RWPE2 (cell line): ENCODE measurements at regions not wholly inside any gene's neighbourhood (a gene's known extent, or its start where the extent isn't known, plus 50 kb on each side); places are given as distances from the start of the nearest gene placed in this dataset.

ENCODE experiments used
- ATAC-seq: fragments of 200-7000 bp; cut with Tn5 transposase; 3 replicates; pipeline ENCODE4 v1.9.1; 2021; ENCODE audit warnings: low read depth
- DNase-seq: peaks from one replicate; pipeline ENCODE4 v3.0.0-alpha.2; 2020; ENCODE audit warnings: low spot score
- H3K27ac ChIP-seq: fragments of 450-650 bp; 2 replicates; pipeline ENCODE4 v1.5.1; 2017; ENCODE audit warnings: mild to moderate bottlenecking; ENCODE audit not compliant: poor library complexity, severe bottlenecking
- H3K27me3 ChIP-seq: fragments of 250-450 bp; sonication (Bioruptor Pico); 2 replicates; pipeline ENCODE4 v1.5.1; 2021; ENCODE audit warnings: mild to moderate bottlenecking, moderate library complexity; ENCODE audit not compliant: insufficient read depth, poor library complexity, severe bottlenecking
- H3K36me3 ChIP-seq: fragments of 250-450 bp; sonication (Bioruptor Pico); 2 replicates; pipeline ENCODE4 v1.5.1; 2020; ENCODE audit warnings: low read depth, mild to moderate bottlenecking, moderate library complexity
- H3K4me1 ChIP-seq: fragments of 250-450 bp; sonication (Bioruptor Pico); 2 replicates; pipeline ENCODE4 v1.5.1; 2021; ENCODE audit warnings: mild to moderate bottlenecking, moderate library complexity; ENCODE audit not compliant: insufficient read depth, poor library complexity, severe bottlenecking
- H3K4me3 ChIP-seq: fragments of 250-450 bp; sonication (Bioruptor Pico); 2 replicates; pipeline ENCODE4 v1.5.1; 2021; ENCODE audit warnings: mild to moderate bottlenecking, moderate library complexity; ENCODE audit not compliant: severe bottlenecking
- H3K9me3 ChIP-seq: fragments of 250-450 bp; sonication (Bioruptor Pico); 2 replicates; pipeline ENCODE4 v1.5.1; 2021; ENCODE audit warnings: mild to moderate bottlenecking, moderate library complexity; ENCODE audit not compliant: severe bottlenecking
- TF ChIP-seq, protein P1 (sequence below): fragments of 450-650 bp; IDR thresholded peaks from one replicate; pipeline ENCODE4 v1.5.1; 2017; ENCODE audit warnings: mild to moderate bottlenecking, moderate library complexity; ENCODE audit not compliant: poor library complexity, severe bottlenecking

DNA sequence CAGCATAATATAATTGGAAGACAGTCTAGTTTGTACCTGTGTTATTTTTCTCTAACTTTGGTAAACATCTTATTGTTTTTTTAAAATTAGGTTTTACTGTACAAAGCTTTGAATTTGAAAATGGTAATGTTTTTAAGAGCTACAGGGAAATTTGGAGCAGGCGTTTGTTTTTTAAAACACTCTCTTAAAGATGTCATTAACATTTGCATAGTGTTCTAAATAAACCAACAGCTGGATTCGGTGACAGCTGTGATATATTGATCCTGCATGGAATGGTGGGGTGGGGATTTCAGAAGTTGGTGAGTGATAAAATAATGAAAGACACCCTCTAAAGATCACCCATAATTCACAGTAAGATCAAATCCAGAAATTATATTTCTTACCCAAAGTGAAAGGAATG, 97.9 kb upstream of the PRL start:
- Histone ChIP-seq H3K36me3 (no peaks in the 10 kb centered on the region), H3K4me3 (no peak overlapping the region), H3K4me1 (no peaks in the 10 kb centered on the region), H3K27me3 (no peaks in the 10 kb centered on the region), H3K27ac (no peak overlapping the region), H3K9me3 (no peaks in the 10 kb centered on the region)
- DNase-seq (no peak), ATAC-seq (no peak)
- TF ChIP-seq, protein P1, sequence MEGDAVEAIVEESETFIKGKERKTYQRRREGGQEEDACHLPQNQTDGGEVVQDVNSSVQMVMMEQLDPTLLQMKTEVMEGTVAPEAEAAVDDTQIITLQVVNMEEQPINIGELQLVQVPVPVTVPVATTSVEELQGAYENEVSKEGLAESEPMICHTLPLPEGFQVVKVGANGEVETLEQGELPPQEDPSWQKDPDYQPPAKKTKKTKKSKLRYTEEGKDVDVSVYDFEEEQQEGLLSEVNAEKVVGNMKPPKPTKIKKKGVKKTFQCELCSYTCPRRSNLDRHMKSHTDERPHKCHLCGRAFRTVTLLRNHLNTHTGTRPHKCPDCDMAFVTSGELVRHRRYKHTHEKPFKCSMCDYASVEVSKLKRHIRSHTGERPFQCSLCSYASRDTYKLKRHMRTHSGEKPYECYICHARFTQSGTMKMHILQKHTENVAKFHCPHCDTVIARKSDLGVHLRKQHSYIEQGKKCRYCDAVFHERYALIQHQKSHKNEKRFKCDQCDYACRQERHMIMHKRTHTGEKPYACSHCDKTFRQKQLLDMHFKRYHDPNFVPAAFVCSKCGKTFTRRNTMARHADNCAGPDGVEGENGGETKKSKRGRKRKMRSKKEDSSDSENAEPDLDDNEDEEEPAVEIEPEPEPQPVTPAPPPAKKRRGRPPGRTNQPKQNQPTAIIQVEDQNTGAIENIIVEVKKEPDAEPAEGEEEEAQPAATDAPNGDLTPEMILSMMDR, result no peak

DNA sequence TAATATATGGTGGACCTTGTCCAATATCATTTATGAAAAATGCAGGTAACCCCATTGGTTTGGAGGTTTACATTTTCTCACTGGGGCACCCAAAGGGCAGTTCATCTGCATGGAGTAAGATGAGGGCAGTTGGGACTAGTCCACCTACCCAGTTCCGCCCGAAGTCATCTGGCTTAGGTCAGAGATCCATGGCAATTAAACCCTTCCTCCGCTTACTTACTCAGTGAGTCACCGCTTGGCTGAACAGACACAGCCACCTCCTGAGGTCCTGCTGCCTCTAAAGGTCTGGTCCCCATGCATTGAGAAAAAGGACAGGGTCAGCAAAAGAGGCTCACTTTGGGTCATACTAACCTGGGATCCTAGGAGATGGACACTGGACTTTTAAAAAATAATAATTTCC, 102.9 kb upstream of the PRL start:
- no peaks in the 10 kb centered on the region for H3K4me1 ChIP-seq
- H3K4me3 ChIP-seq, result no peak overlapping the region
- TF ChIP-seq, protein P1, result no peak
- no peaks in the 10 kb centered on the region for H3K27me3 ChIP-seq
- ATAC-seq (peak; percentile 44; the same call in 2 of the 3 replicates), DNase-seq (no peak)
- no peaks in the 10 kb centered on the region for H3K36me3 ChIP-seq
- H3K27ac ChIP-seq, result no peak overlapping the region
- H3K9me3 ChIP-seq, result no peaks in the 10 kb centered on the region

- no peak for DNase-seq
- no peaks in the 10 kb centered on the region for H3K36me3 ChIP-seq
- H3K27me3 ChIP-seq, result no peaks in the 10 kb centered on the region
- H3K9me3 ChIP-seq, result no peaks in the 10 kb centered on the region
- H3K27ac ChIP-seq, result no peak overlapping the region
- H3K4me3 ChIP-seq, result no peak overlapping the region
- TF ChIP-seq, protein P1, result no peak
- no peak for ATAC-seq
- no peaks in the 10 kb centered on the region for H3K4me1 ChIP-seq
Observed at GRCh38 chr6:22401206-22401605, 104.4 kb upstream of the PRL start.

GRCh38 chr6:22401932-22402331, 105.1 kb upstream of the PRL start:
- TF ChIP-seq, protein P1, result no peak
- Histone ChIP-seq H3K9me3 (no peaks in the 10 kb centered on the region), H3K36me3 (no peaks in the 10 kb centered on the region), H3K27ac (no peak overlapping the region), H3K27me3 (no peaks in the 10 kb centered on the region), H3K4me1 (no peaks in the 10 kb centered on the region), H3K4me3 (no peak overlapping the region)
- DNase-seq (no peak), ATAC-seq (no peak)

GRCh38 chr6:22409486-22409885, 112.7 kb upstream of the PRL start:
- no peak for ATAC-seq
- TF ChIP-seq, protein P1, result no peak
- Histone ChIP-seq H3K27ac (no peak overlapping the region), H3K27me3 (no peaks in the 10 kb centered on the region), H3K4me3 (no peak overlapping the region), H3K4me1 (no peaks in the 10 kb centered on the region), H3K36me3 (no peaks in the 10 kb centered on the region), H3K9me3 (no peaks in the 10 kb centered on the region)
- no peak for DNase-seq
